Lower lobe of right lung (tissue), 2 donors: ENCODE measurements at regions not wholly inside any gene's neighbourhood (a gene's known extent, or its start where the extent isn't known, plus 50 kb on each side); places are given as distances from the start of the nearest gene placed in this dataset.
"Not testable (repeated sequence)": the region's sequence is repeated elsewhere in the genome, so short reads cannot be mapped to it uniquely, and the experiment has no call there.

Experiments
- ATAC-seq, 2 donors: fragments of 200-7000 bp; cut with Tn5 transposase; one replicate each; pipeline ENCODE4 v1.9.1; 2020 to 2022; ENCODE audit warnings: mild to moderate bottlenecking in 2 of 2, moderate library complexity in 2 of 2
- DNase-seq: peaks from one replicate; pipeline ENCODE4 v3.0.0-alpha.2; 2020
- H3K27ac ChIP-seq: fragments of 200-600 bp; one replicate; pipeline ENCODE4 v1.8.0; 2022
- H3K27me3 ChIP-seq: fragments of 200-600 bp; one replicate; pipeline ENCODE4 v1.8.0; 2022; ENCODE audit warnings: low read depth
- H3K36me3 ChIP-seq: fragments of 200-600 bp; one replicate; pipeline ENCODE4 v1.8.0; 2022; ENCODE audit warnings: mild to moderate bottlenecking
- H3K4me1 ChIP-seq: fragments of 200-600 bp; one replicate; pipeline ENCODE4 v1.8.0; 2022
- H3K4me3 ChIP-seq: fragments of 200-600 bp; one replicate; pipeline ENCODE4 v1.8.0; 2022; ENCODE audit warnings: mild to moderate bottlenecking
- H3K9me3 ChIP-seq: fragments of 200-600 bp; one replicate; pipeline ENCODE4 v1.8.0; 2022
- intact Hi-C: fragments of 100-400 bp; cut with DNase I; formaldehyde crosslinking; loops from one replicate; pipeline ENCODE4 v1.11.0; 2022
- TF ChIP-seq, protein P1 (sequence below): fragments of 200-600 bp; IDR thresholded peaks from one replicate; pipeline ENCODE4 v1.8.0; 2022; ENCODE audit warnings: antibody characterized with exemption, mild to moderate bottlenecking
- donor health status: DM: no; HTN: yes; CAD: no; lungs with severe emphysema.

DNA sequence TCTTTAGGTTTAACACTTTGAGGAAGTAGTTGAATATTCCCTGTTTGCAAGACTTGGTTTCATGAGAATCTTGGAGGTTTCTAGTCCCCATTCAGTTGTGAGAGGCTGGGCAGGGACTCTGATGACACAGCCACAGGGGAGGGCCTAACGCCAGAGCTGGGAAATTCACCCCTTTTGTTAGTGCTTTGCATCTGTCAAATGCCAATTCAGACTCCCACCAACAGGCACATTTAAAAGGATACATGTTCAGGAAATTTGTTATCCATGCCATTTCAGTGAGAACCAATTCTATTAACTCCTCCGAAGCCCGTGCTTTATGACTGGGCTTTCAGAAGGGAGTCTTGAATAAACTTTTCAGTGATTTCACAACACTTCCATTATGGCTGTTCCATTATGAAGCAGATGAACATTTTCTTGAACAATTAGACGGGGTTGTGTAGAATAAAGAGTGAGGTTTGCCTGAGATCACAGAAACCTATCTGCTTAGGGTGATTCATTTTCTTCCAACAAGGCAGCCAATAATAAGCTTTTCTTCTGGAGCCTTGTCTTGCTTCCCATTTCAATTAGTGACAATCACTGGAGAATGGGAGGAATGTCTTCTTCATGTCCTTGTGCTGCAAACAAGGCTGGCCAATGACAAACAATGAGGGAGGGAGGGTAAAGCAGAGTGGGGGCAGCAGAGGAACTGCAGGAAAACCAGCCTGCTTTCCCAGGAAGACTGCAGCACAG lies 90.6 kb downstream of the SOX14 start:
- Histone ChIP-seq H3K4me3 (no peak overlapping the region), H3K27me3 (no peaks in the 10 kb centered on the region), H3K36me3 (no peaks in the 10 kb centered on the region), H3K4me1 (no peaks in the 10 kb centered on the region), H3K27ac (no peak overlapping the region), H3K9me3 (no peaks in the 10 kb centered on the region)
- intact Hi-C loops = no loop called here
- TF ChIP-seq, protein P1, sequence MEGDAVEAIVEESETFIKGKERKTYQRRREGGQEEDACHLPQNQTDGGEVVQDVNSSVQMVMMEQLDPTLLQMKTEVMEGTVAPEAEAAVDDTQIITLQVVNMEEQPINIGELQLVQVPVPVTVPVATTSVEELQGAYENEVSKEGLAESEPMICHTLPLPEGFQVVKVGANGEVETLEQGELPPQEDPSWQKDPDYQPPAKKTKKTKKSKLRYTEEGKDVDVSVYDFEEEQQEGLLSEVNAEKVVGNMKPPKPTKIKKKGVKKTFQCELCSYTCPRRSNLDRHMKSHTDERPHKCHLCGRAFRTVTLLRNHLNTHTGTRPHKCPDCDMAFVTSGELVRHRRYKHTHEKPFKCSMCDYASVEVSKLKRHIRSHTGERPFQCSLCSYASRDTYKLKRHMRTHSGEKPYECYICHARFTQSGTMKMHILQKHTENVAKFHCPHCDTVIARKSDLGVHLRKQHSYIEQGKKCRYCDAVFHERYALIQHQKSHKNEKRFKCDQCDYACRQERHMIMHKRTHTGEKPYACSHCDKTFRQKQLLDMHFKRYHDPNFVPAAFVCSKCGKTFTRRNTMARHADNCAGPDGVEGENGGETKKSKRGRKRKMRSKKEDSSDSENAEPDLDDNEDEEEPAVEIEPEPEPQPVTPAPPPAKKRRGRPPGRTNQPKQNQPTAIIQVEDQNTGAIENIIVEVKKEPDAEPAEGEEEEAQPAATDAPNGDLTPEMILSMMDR = no peak
- no peak for ATAC-seq
- DNase-seq = no peak

GRCh38 chr3:137866001-137866400 lies 101.9 kb downstream of the SOX14 start:
- Histone ChIP-seq H3K27me3 (no peaks in the 10 kb centered on the region), H3K4me1 (no peaks in the 10 kb centered on the region), H3K27ac (no peak overlapping the region), H3K4me3 (no peak overlapping the region), H3K36me3 (no peaks in the 10 kb centered on the region), H3K9me3 (no peaks in the 10 kb centered on the region)
- DNase-seq (no peak), ATAC-seq (no peak)
- TF ChIP-seq, protein P1 = no peak
- intact Hi-C loops = no loop called here

DNA sequence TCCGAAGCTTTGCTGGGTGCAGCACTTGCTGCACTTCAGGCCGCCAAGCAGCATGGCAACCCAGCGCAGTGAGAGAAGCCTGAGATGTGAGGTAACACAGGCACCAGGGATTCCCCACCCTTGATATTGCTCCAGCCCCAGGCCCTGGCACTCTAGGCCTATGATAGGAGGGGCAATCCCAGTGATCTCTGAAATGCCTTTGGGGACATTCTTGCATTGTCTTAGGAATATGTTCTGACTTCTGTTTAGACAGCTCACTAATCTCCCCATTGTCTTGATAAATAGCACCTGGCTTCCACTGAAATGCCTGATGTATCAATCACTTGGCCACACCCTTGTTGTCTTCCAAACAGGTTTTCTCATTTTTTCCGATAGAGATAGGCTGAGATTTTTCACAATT lies 102.8 kb downstream of the SOX14 start:
- TF ChIP-seq, protein P1 = no peak
- DNase-seq = no peak
- Histone ChIP-seq H3K9me3 (no peaks in the 10 kb centered on the region), H3K27me3 (no peaks in the 10 kb centered on the region), H3K36me3 (no peaks in the 10 kb centered on the region), H3K4me1 (no peaks in the 10 kb centered on the region), H3K4me3 (no peak overlapping the region), H3K27ac (no peak overlapping the region)
- intact Hi-C loops = no loop called here
- ATAC-seq = no peak

DNA sequence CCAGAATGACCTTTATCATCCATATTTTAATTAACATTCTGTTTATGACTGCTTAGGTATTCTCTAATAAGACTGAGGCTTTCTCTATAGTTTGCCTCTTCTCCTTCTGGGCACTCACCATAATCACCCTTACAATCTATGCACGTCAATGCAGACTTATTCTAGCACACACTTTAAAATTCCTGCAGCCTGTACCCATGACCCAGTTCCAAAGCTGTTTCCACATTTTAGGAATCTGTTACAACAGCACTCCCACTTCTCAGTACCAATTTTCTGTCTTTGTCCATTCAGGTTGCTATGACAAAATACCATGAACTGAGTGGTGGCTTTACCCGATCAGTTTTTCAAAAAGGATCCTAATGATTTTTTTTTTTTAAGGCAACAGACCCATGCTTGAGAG lies 103.5 kb downstream of the SOX14 start:
- DNase-seq (no peak), ATAC-seq (no peak)
- intact Hi-C loops = no loop called here
- TF ChIP-seq, protein P1 = no peak
- no peaks in the 10 kb centered on the region for H3K4me1 ChIP-seq
- H3K36me3 ChIP-seq = no peaks in the 10 kb centered on the region
- no peaks in the 10 kb centered on the region for H3K9me3 ChIP-seq
- no peak overlapping the region for H3K27ac ChIP-seq
- H3K4me3 ChIP-seq = no peak overlapping the region
- H3K27me3 ChIP-seq = no peaks in the 10 kb centered on the region

DNA sequence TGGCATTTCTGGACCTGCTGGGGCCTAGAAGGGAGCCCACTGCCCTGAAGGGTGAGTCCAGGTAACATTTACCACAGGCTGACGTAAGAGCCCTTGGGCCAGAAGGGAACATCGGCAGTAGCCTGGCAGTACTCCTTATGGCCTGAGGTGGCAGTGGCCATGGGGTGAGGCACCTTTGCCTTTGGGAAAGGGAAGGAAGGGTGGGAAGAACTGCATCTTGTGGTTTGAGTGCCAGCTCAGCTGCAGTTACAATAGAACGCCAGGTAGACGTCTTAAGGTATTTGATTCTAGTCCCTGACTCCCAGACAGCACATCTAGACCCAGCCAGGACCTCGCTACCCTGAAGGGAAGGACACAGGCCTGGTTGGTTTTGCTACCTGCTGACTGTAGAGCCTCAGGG lies 104.9 kb downstream of the SOX14 start:
- TF ChIP-seq, protein P1 = no peak
- H3K4me1 ChIP-seq = no peaks in the 10 kb centered on the region
- no peaks in the 10 kb centered on the region for H3K27me3 ChIP-seq
- no peak overlapping the region for H3K27ac ChIP-seq
- no peak overlapping the region for H3K4me3 ChIP-seq
- no peaks in the 10 kb centered on the region for H3K9me3 ChIP-seq
- intact Hi-C loops = no loop called here
- no peak for ATAC-seq
- no peak for DNase-seq
- no peaks in the 10 kb centered on the region for H3K36me3 ChIP-seq

- DNase-seq, H3K27me3 ChIP-seq, H3K27ac ChIP-seq, H3K9me3 ChIP-seq, H3K4me3 ChIP-seq, intact Hi-C loops, H3K4me1 ChIP-seq, H3K36me3 ChIP-seq, ATAC-seq: not testable (repeated sequence)
Measured at GRCh38 chr3:137872589-137872988, 108.5 kb downstream of the SOX14 start.

DNA sequence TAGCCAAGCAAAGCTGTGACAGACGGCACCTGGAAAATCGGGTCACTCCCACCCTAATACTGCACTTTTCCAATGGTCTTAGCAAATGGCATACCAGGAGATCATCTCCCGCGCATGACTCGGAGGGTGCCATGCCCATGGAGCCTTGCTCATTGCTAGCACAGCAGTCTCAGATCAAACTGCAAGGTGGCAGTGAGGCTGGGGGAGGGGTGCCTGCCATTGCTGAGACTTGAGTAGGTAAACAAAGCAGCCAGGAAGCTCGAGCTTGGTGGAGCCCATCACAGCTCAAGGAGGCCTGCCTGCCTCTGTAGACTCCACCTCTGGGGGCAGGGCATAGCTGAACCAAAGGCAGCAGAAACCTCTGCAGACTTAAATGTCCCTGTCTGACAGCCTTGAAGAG lies 113.1 kb upstream of the CLDN18 start:
- not testable (repeated sequence) for ATAC-seq

More for the DNA sequence above, 113.1 kb upstream of the CLDN18 start:
- H3K27ac ChIP-seq, H3K27me3 ChIP-seq, H3K36me3 ChIP-seq, H3K9me3 ChIP-seq, intact Hi-C loops, H3K4me3 ChIP-seq, DNase-seq, H3K4me1 ChIP-seq: not testable (repeated sequence)
